ENCODE measurements at regions not wholly inside any gene's neighbourhood (a gene's known extent, or its start where the extent isn't known, plus 50 kb on each side); places are given as distances from the start of the nearest gene placed in this dataset.

GRCh38 chr2:53562407-53562806 lies 205.2 kb upstream of the CHAC2 start:
- TF ChIP-seq POLR2A (IDR thresholded peaks at IDR 0.05) (no peak), EP300 (IDR thresholded peaks at IDR 0.05; ENCODE audit: low read depth) (no peak), CTCF (IDR thresholded peaks at IDR 0.05) (no peak)

All from transverse colon (tissue), 3 donors.